LNCAP (cell line): ENCODE measurements at regions not wholly inside any gene's neighbourhood (a gene's known extent, or its start where the extent isn't known, plus 50 kb on each side); places are given as distances from the start of the nearest gene placed in this dataset.

Source experiments
- TF ChIP-seq, protein P1 (sequence below): fragments of 450-650 bp; IDR thresholded peaks from 2 replicates; pipeline ENCODE4 v1.5.1; 2017; ENCODE audit warnings: mild to moderate bottlenecking

DNA sequence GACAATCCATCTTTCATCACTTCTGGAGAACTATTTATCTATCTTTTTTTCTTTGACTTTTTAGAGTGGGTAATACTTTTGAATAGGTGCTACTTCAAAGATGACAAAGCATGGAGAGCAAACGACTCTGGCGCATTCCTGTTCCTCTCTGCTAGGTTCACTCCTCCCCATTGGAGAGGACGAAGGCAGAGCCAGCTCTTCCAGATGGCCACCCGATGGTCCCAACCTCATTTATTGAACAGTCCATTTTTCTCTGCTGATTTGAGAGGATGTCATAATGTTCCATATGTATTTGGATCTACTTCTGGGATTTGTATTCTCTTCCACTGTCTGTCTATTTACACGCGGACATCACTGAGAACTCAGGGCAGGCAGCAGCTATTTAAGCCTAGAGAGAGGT lies 284.3 kb upstream of the CXCR4 start:
- TF ChIP-seq, protein P1, sequence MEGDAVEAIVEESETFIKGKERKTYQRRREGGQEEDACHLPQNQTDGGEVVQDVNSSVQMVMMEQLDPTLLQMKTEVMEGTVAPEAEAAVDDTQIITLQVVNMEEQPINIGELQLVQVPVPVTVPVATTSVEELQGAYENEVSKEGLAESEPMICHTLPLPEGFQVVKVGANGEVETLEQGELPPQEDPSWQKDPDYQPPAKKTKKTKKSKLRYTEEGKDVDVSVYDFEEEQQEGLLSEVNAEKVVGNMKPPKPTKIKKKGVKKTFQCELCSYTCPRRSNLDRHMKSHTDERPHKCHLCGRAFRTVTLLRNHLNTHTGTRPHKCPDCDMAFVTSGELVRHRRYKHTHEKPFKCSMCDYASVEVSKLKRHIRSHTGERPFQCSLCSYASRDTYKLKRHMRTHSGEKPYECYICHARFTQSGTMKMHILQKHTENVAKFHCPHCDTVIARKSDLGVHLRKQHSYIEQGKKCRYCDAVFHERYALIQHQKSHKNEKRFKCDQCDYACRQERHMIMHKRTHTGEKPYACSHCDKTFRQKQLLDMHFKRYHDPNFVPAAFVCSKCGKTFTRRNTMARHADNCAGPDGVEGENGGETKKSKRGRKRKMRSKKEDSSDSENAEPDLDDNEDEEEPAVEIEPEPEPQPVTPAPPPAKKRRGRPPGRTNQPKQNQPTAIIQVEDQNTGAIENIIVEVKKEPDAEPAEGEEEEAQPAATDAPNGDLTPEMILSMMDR, result no peak

DNA sequence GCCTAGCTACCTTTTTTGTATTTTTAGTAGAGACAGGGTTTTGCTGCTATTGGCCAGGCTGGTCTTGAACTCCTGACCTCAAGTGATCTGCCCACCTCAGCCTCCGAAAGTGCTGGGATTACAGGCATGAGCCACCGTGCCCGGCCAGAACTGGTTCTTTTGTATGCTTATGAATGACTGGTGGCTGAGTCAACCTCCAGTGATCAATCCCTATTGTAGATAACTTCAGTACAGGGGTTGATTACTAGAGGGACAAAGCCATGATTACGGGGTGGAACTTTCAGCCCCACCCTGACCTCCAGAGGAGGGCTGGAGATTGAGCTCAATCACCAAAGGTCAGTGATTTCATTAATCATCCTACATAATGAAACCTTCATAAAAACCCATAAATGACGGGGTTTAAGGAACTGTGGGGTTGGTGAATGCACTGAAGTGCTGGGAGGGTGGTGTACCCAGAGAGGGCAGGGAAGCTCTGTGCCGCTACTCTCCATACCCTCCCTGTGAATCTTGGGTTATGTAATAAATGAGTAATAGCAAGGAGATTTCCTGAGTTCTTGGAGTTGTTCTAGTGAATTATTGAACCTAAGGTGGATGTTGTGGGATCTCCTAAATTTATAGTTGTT lies 281.8 kb upstream of the CXCR4 start:
- TF ChIP-seq, protein P1, result no peak

GRCh38 chr2:136395582-136395981 lies 277.6 kb upstream of the CXCR4 start:
- TF ChIP-seq, protein P1, result no peak

DNA sequence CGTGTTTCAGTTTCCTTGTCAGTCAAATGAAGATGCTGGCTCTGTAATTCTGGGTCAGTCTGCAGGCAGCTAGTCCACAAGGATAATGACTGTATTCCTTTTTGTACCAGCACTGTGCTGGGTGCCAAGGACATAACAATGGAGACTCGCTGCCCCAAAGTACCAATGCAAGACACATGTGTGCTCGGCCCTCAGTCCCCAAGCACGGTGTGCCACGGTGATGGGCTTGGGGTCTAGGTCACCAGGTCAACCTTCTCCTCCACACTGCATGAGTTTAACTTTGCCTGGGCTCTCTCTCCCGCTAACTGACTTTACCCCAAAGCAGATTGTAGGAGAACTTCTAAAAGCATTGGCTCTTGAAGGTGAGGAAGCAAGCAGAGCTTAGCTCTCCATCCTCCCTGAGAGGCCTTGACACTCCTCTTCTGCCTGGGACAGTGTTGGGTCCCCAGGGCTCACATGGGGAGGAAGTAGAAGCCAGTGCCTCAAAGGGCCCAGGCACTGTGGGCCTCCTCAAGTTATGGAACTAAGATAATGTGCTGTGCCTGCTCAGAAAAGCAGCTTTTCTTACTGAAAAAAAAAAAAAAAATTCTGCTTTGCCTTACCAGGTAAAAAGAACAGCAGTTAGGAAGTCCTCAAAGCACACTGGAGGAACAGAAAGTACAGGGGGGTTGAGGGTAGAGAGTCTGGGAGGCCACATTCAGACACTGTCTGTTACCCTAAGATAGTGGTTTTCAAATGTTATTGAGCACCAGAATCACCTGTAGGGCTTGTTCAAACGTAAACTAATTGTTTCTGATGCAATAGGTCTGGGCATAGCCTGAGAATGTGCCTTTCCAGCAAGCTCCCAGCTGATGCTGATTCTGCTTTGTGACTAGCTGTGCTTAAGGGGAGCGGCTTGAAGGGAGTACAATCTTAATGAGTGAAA lies 276.4 kb upstream of the CXCR4 start:
- TF ChIP-seq, protein P1, result no peak

DNA sequence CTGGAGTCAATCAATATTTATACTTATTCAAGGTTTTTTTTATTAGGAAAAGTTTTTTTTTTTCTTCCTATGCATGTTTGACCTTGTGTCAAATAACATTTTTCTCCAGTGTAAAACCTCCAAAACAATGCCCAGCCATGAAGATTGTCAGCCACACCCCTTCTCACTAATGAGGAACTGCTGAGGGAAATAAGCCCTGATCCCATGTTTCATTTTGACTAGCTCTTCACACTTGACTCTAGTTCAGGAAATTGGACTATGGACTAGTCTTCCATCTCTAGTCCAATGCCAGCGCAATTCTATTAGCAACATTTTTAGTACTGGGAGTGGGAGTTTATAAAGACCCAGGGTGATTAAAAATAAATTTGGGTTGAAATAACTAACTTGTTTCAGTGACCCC lies 275.6 kb upstream of the CXCR4 start:
- TF ChIP-seq, protein P1, result no peak

DNA sequence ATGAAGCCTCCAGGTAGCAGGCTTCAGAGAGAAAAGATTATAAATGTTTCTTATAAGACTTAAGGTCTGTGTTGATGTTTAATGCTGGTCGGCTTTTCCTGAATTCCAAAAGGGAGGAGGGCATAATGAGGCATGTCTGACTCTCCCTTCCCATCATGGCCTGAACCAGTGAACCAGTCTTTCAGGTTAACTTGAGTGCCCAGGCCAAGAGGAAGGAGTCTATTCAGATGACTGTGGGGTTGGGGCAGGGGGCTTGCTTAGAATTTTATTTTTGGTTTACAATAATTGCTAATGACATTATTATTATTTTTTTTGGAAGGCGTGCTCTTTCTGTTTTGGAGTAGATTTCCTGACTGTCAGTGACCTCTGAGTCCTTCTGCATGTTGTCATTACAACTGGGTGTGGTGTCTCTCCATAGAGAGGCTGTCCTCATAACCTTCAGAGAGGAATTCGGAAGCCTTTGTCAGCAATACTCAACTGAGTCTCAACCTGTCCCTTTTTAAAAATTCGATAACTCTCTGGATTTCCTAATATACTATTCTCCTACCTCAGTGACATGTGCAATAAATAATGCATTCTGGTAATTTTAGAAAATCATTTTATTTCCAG lies 275.1 kb upstream of the CXCR4 start:
- TF ChIP-seq, protein P1, result no peak

GRCh38 chr2:136389809-136390208 lies 271.9 kb upstream of the CXCR4 start:
- TF ChIP-seq, protein P1, result no peak
